Esophagus muscularis mucosa (tissue), 4 donors: ENCODE measurements at regions not wholly inside any gene's neighbourhood (a gene's known extent, or its start where the extent isn't known, plus 50 kb on each side); places are given as distances from the start of the nearest gene placed in this dataset.

Experiments
- DNase-seq: peaks from one replicate; pipeline ENCODE4 v3.0.0-alpha.2; 2017; ENCODE audit errors: extremely low spot score
- H3K27ac ChIP-seq, 4 donors: fragments of 200-600 bp; sonication (generic); replicated peaks in 1 of 4; 1 replicate in 3 of 4; 2 replicates in 1 of 4; pipeline ENCODE4 v1.5.1; 2016 to 2019; ENCODE audit warnings: mild to moderate bottlenecking in 1 of 4
- H3K27me3 ChIP-seq, 4 donors: fragments of 200-600 bp; sonication (generic); one replicate each; pipeline versions ENCODE4 v1.5.1 to v1.6.0; 2016 to 2019
- H3K36me3 ChIP-seq, 4 donors: fragments of 200-600 bp; sonication (generic); one replicate each; pipeline ENCODE4 v1.5.1; 2016 to 2019
- H3K4me1 ChIP-seq, 4 donors: fragments of 200-600 bp; sonication (generic); one replicate each; pipeline ENCODE4 v1.5.1; 2016 to 2019
- H3K4me3 ChIP-seq, 4 donors: fragments of 200-600 bp; sonication (generic); 1 replicate in 2 of 4; 2 replicates in 2 of 4; pipeline ENCODE4 v1.5.1; 2016 to 2019; ENCODE audit warnings: mild to moderate bottlenecking in 4 of 4, moderate library complexity in 1 of 4
- H3K9me3 ChIP-seq, 4 donors: fragments of 200-600 bp; sonication (generic); 1 replicate in 3 of 4; 2 replicates in 1 of 4; pipeline ENCODE4 v1.5.1; 2016 to 2019
- EP300 ChIP-seq: sonication (generic); formaldehyde crosslinking; IDR thresholded peaks from one replicate; pipeline ENCODE4 v1.6.1; 2017; ENCODE audit warnings: antibody characterized with exemption
- POLR2A ChIP-seq: fragments of 450-650 bp; IDR thresholded peaks from one replicate; pipeline ENCODE4 v1.6.1; 2017; ENCODE audit warnings: antibody characterized with exemption, moderate library complexity, mild to moderate bottlenecking, low read depth
- POLR2AphosphoS5 ChIP-seq, 2 donors: sonication (generic); formaldehyde crosslinking; IDR thresholded peaks; one replicate each; pipeline ENCODE4 v1.6.1; 2017; ENCODE audit warnings: antibody characterized with exemption in 2 of 2
- WGBS: methylation state at CpG from one replicate; pipeline ENCODE4 v1.1.5; 2018; 5-methylcytosine and 5-hydroxymethylcytosine counted together
- intact Hi-C: fragments of 100-400 bp; cut with DNase I; formaldehyde crosslinking; loops from one replicate; pipeline ENCODE4 v1.15.1; 2023
- TF ChIP-seq, protein P1 (sequence below), 3 experiments: fragments of 200-600 bp in 2 of 3; fragments of 450-650 bp in 1 of 3; sonication (generic) in 2 of 3; IDR thresholded peaks; one replicate each; pipeline ENCODE4 v1.5.1; 2017 to 2019; ENCODE audit warnings: antibody characterized with exemption in 3 of 3, mild to moderate bottlenecking in 2 of 3, moderate library complexity in 1 of 3

DNA sequence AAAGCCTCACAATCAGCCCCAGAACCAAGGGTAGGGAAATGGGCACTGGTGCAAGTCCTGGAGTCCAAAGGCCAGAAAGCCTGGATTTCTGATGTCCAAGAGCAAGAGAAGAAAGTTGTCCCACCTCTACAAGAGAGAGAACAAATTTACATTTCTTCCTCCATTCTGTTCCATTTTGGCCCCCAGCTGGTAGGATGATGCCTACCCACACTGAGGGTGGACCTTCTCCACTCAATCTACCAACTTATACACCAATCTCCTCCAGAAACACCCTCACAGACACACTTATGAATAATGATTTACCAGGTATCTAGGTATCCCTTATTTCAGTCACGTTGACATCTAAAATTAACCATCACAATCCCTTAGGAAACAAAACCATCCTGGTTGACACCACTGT lies 367.8 kb upstream of the GRIA3 start:
- no peak for DNase-seq
- Histone ChIP-seq H3K27me3 (no peaks in the 10 kb centered on the region), H3K27ac (no peak overlapping the region), H3K4me3 (no peak overlapping the region), H3K36me3 (no peaks in the 10 kb centered on the region), H3K9me3 (no peaks in the 10 kb centered on the region), H3K4me1 (no peaks in the 10 kb centered on the region)
- intact Hi-C loops = no loop called here
- TF ChIP-seq POLR2AphosphoS5 (IDR thresholded peaks at IDR 0.05) = no peak
- no peak for TF ChIP-seq EP300
- WGBS = 90% methylated on average over 1 of the region's 1 CpG

DNA sequence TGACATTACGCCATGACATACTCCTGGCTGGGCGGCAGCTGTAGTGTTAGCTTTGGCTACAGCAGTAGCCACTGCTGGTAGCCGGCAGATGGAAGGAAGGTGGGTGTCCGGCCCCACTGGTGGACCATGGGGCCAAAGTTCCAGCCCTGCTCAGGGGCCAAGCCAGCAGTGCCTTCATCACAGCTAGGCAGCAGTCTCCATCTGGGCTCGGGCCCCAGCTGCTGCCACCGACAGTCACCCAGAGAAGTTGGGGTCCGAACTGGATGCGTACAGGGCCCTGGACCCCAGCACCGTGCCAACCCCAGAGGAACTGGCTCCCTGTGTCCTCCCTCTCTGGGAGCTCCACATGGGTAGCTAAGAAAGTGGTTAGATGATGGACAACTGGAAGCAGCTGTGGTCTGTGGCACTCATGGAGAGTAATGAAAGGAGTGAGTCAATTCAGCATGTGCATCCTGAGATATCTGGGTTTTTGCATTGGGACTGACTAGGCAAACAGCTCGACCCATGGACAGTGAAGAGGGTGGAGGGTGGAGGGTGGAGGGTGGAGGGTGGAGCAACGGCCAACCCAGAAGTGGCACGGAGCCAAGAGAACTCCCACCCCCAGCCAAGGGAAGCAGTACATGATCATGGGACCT lies 366.6 kb upstream of the GRIA3 start:
- WGBS = 83% methylated on average over 11 of the region's 12 CpGs
- Histone ChIP-seq H3K4me3 (no peak overlapping the region), H3K36me3 (no peaks in the 10 kb centered on the region), H3K27ac (no peak overlapping the region), H3K4me1 (no peaks in the 10 kb centered on the region), H3K9me3 (peaks cover 0 to 9% (median 0%) of the 10 kb centered on the region in 4 donors), H3K27me3 (no peaks in the 10 kb centered on the region)
- TF ChIP-seq EP300 = no peak
- TF ChIP-seq, protein P1, sequence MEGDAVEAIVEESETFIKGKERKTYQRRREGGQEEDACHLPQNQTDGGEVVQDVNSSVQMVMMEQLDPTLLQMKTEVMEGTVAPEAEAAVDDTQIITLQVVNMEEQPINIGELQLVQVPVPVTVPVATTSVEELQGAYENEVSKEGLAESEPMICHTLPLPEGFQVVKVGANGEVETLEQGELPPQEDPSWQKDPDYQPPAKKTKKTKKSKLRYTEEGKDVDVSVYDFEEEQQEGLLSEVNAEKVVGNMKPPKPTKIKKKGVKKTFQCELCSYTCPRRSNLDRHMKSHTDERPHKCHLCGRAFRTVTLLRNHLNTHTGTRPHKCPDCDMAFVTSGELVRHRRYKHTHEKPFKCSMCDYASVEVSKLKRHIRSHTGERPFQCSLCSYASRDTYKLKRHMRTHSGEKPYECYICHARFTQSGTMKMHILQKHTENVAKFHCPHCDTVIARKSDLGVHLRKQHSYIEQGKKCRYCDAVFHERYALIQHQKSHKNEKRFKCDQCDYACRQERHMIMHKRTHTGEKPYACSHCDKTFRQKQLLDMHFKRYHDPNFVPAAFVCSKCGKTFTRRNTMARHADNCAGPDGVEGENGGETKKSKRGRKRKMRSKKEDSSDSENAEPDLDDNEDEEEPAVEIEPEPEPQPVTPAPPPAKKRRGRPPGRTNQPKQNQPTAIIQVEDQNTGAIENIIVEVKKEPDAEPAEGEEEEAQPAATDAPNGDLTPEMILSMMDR (IDR thresholded peaks at IDR 0.05) = no peak
- no peak for TF ChIP-seq POLR2A
- DNase-seq = no peak
- intact Hi-C loops = no loop called here

DNA sequence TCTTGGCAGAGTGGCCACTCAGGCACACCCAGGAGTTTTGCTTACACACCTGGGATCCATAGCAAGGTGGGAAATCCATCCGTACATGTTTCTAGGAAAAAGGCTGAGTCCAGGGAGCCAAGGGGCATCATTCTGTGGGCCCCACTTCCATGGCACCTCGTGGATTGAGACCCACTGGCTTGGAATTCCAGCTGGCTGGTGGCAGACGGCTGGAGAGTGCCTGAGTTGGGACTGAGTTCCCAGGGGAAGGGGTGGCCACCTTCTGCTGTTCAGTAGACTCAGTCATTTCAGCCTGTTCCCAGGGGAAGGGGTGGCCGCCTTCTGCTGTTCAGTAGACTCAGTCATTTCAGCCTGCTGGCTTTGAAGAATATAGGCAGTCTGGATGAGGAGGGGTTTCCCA lies 366.0 kb upstream of the GRIA3 start:
- Histone ChIP-seq H3K9me3 (peaks cover 0 to 10% (median 0%) of the 10 kb centered on the region in 4 donors), H3K27ac (no peak overlapping the region), H3K4me3 (no peak overlapping the region), H3K27me3 (no peaks in the 10 kb centered on the region), H3K36me3 (no peaks in the 10 kb centered on the region), H3K4me1 (no peaks in the 10 kb centered on the region)
- no peak for DNase-seq
- WGBS = 53% methylated on average over 3 of the region's 4 CpGs
- TF ChIP-seq, protein P1 (IDR thresholded peaks at IDR 0.05) = no peak
- no peak for TF ChIP-seq POLR2A
- TF ChIP-seq EP300 = no peak
- no peak for TF ChIP-seq POLR2AphosphoS5 (IDR thresholded peaks at IDR 0.05)
- intact Hi-C loops = no loop called here

DNA sequence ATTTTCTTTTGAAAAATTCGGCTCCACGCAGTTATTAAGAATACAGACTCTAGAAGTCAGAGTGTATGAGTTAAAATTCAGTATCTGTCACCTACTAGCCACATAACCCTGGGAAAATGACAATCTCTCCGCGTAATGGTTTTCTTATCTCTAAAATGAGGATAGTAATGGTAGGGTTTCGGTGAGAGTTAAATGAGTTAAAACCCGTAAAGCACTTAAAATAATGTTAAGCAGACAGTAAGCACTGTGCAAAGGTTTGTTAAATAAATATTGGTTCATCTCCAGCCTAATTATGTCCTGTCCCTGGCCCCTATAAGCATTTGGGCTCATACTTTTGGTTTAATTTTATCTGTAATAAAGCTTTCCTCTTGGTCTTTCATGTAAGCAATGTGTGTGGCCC lies 350.8 kb upstream of the GRIA3 start:
- TF ChIP-seq POLR2A (no peak), EP300 (no peak)
- TF ChIP-seq, protein P1 (IDR thresholded peaks at IDR 0.05) = no peak
- intact Hi-C loops = no loop called here
- H3K9me3 ChIP-seq = no peaks in the 10 kb centered on the region
- H3K36me3 ChIP-seq = no peaks in the 10 kb centered on the region
- H3K4me1 ChIP-seq = no peaks in the 10 kb centered on the region
- H3K4me3 ChIP-seq = no peak overlapping the region
- no peaks in the 10 kb centered on the region for H3K27me3 ChIP-seq
- no peak overlapping the region for H3K27ac ChIP-seq
- WGBS = 62% methylated on average over 6 of the region's 6 CpGs
- DNase-seq = no peak

DNA sequence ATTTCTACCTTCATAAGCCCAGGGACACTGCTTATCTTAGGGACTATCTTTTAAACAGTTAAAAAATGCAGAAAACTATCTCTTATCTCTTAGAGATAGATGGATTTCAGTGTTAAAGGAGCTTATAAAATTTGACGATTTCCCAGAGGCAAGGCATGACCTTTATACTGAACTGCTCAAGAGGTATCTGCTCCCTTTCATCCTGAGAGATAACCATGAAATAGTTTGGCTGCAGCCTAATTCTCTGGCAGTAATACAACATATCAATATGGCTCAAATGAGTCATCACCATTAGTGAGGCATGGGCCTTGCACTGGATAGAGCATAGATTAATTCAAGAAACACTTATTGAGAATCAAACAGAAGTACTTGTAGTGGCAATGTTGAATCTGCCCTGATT lies 348.2 kb upstream of the GRIA3 start:
- H3K9me3 ChIP-seq = no peaks in the 10 kb centered on the region
- intact Hi-C loops = no loop called here
- no peak overlapping the region for H3K4me3 ChIP-seq
- H3K27me3 ChIP-seq = no peaks in the 10 kb centered on the region
- TF ChIP-seq, protein P1 (IDR thresholded peaks at IDR 0.05) = no peak
- no peak for TF ChIP-seq EP300
- no peak for TF ChIP-seq POLR2A
- TF ChIP-seq POLR2AphosphoS5 (IDR thresholded peaks at IDR 0.05) = no peak
- DNase-seq = no peak
- H3K27ac ChIP-seq = no peak overlapping the region
- no peaks in the 10 kb centered on the region for H3K4me1 ChIP-seq
- no peaks in the 10 kb centered on the region for H3K36me3 ChIP-seq
- WGBS = 50% methylated on average over 1 of the region's 1 CpG
